Adrenal gland (tissue), 5 donors: ENCODE measurements at regions not wholly inside any gene's neighbourhood (a gene's known extent, or its start where the extent isn't known, plus 50 kb on each side); places are given as distances from the start of the nearest gene placed in this dataset.

Experiments used
- CTCF ChIP-seq, 6 experiments: fragments of 450-650 bp in 4 of 6; fragments of 200-600 bp in 2 of 6; sonication (generic) in 1 of 6; IDR thresholded peaks; 1 replicate in 5 of 6; 2 replicates in 1 of 6; pipeline versions ENCODE4 v1.5.1 to v1.8.0; 2016 to 2021; ENCODE audit warnings: antibody characterized with exemption in 6 of 6, mild to moderate bottlenecking in 2 of 6, moderate library complexity in 1 of 6
- POLR2A ChIP-seq, 2 donors: fragments of 450-650 bp; IDR thresholded peaks; one replicate each; pipeline ENCODE4 v1.6.1; 2017; ENCODE audit warnings: antibody characterized with exemption in 2 of 2, mild to moderate bottlenecking in 2 of 2, moderate library complexity in 1 of 2
- donor health status: DM: no; HTN: no; CAD: no.

- TF ChIP-seq CTCF (IDR thresholded peaks at IDR 0.05), result no peak
- TF ChIP-seq POLR2A (IDR thresholded peaks at IDR 0.05), result no peak
These were observed 68.7 kb upstream of the PRDM1 start for GRCh38 chr6:106017454-106017853.
